ENCODE measurements at regions not wholly inside any gene's neighbourhood (a gene's known extent, or its start where the extent isn't known, plus 50 kb on each side); places are given as distances from the start of the nearest gene placed in this dataset.

DNA sequence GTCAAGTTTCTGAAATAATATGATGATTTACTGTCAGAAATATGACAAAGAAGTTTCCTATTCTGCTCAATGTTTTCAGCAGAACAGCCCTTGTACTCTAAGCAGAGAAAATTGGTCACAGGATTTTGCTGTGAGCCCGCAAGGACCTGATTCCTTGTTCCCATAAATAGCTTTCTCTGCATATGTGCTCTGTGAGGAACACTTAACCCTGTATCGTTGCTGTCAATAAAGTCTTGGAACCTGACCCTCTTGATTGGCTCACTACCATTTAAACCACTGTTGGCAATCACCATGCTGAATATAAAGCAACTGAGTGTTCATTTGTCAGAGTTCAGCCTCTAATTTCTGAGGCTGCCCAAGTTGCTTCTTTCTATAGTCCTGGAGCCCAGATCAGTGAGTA lies 158.2 kb upstream of the NOCT start:
- ATAC-seq (no peak), DNase-seq (no peak)
- peaks cover 28% of the 10 kb centered on the region for H3K27me3 Mint-ChIP-seq
- no peaks in the 10 kb centered on the region for H3K36me3 Mint-ChIP-seq (ENCODE audit: low read depth)
- peaks cover 6% of the 10 kb centered on the region for H3K4me1 Mint-ChIP-seq
- H3K27ac Mint-ChIP-seq, result no peak overlapping the region
- H3K9me3 ChIP-seq (ENCODE audit: control insufficient read depth, low read length, poor library complexity, severe bottlenecking), result no peaks in the 10 kb centered on the region
- H3K4me3 Mint-ChIP-seq, result no peak overlapping the region

DNA sequence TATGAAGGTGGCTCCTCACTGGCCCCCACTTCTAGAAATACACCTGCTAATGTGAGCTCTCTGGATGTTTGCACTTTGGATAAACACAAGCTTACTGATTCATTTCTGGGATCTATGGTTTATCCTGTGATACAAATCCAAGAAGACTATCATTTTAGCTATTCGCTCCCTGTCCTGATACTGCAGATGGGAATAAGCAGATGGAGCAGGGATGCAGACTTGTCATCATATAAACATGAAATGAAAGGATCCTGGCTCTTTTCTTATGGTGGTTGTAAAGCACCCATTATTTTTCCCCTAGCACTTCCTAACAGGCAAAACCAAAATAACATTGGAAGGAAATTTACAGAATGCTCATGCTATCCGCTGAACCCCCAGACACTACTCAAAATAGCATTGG lies 162.9 kb upstream of the NOCT start:
- DNase-seq (no peak), ATAC-seq (no peak)
- Mint-ChIP-seq H3K27me3 (peaks cover 24% of the 10 kb centered on the region), H3K4me1 (peaks cover 5% of the 10 kb centered on the region), H3K27ac (no peak overlapping the region), H3K36me3 (ENCODE audit: low read depth) (no peaks in the 10 kb centered on the region), H3K4me3 (no peak overlapping the region)
- H3K9me3 ChIP-seq (ENCODE audit: control insufficient read depth, low read length, poor library complexity, severe bottlenecking), result no peaks in the 10 kb centered on the region

DNA sequence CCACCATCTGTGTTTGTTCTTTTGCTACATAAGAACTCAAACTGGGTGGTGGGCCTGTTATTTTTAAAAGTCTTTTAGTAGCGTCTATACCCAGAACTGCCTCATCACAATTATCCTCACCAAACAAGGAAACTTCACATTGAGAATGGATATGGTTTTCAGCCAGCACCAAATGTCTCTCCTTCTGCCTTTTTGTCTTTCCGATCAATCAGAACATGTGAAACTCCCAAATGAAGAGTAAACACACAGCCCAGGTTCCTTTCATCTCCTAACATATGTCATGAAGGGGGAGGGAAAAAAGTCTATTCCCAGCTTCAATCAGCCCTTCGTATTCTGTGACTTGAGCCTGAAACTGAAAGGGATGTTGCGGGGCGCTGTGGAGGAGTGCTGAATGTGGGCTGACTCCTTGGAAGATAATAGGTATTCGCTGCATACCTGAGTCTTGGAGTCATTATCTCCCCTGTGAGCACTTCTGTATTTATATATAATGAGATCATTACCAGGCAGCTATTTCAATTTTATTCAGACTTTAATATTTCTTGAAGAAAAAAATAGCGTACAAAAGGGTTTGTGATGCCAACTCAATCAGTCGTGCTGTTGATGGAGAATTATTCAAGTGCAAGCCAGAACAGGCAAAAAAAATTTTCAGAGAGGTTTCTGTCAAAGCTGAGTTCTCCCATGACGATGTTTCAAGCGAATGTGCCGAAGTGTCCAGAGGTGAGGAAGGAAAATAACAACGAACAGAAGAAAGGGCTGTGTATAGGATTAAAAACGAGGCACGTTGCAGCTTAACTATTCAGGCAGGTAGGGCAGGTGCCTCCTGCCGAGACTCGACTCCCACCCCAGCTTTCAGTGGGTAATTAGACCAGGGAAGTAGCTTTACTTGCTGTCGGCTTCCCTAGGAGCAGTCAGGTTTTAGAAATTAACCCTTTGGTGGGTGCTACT lies 163.9 kb upstream of the NOCT start:
- H3K36me3 Mint-ChIP-seq (ENCODE audit: low read depth), result no peaks in the 10 kb centered on the region
- H3K4me1 Mint-ChIP-seq, result peaks cover 5% of the 10 kb centered on the region
- no peak overlapping the region for H3K4me3 Mint-ChIP-seq
- peaks cover 21% of the 10 kb centered on the region for H3K27me3 Mint-ChIP-seq
- DNase-seq (no peak), ATAC-seq (no peak)
- H3K9me3 ChIP-seq (ENCODE audit: control insufficient read depth, low read length, poor library complexity, severe bottlenecking), result no peaks in the 10 kb centered on the region
- peak overlapping the region; percentile 19 for H3K27ac Mint-ChIP-seq

DNA sequence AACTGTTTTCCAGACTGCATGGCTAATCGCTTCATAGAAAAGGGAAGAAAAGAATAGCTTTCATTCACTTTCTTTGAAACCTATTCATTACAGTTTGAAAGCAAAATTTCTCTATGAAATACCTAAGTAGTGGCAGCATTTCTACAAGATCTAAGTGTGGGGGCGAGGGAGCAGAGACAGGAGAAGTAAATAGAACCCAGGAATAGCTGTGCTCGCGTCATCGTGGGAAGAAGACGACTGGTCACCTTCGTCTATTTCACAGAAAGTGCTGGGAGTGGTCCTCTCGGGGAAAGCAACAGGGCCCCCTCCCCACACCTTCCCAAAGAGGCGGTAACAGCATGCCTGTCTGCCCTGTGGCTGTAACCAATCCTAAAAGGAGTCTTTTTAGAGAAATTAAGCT lies 169.9 kb upstream of the NOCT start:
- Mint-ChIP-seq H3K27me3 (peaks cover 50% of the 10 kb centered on the region), H3K4me1 (no peaks in the 10 kb centered on the region), H3K27ac (no peak overlapping the region), H3K36me3 (ENCODE audit: low read depth) (no peaks in the 10 kb centered on the region), H3K4me3 (no peak overlapping the region)
- no peak for ATAC-seq
- DNase-seq, result no peak
- H3K9me3 ChIP-seq (ENCODE audit: control insufficient read depth, low read length, poor library complexity, severe bottlenecking), result no peaks in the 10 kb centered on the region

DNA sequence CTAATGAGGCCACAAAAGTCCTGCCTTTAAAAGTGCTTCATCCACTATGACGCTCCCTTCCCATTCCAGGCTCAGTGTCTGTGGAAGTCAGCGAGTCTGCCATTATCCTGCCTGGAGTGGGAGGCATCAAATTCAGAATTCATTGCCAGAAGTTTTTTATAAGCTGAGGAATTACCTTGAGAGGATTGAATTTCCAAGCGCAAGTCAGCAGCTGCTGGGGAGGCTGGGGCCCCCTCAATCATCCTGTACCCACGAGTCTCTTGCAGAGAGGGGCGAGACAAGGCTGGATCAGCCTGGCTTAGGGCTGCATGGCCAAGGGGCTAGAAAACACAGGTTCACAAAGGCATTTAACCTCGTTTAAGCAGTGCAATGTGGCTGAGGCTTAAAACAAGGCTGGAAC lies 170.5 kb upstream of the NOCT start:
- peaks cover 56% of the 10 kb centered on the region for H3K27me3 Mint-ChIP-seq
- no peak overlapping the region for H3K4me3 Mint-ChIP-seq
- H3K27ac Mint-ChIP-seq, result no peak overlapping the region
- no peaks in the 10 kb centered on the region for H3K4me1 Mint-ChIP-seq
- no peak for DNase-seq
- ATAC-seq, result no peak
- no peaks in the 10 kb centered on the region for H3K36me3 Mint-ChIP-seq (ENCODE audit: low read depth)
- no peaks in the 10 kb centered on the region for H3K9me3 ChIP-seq (ENCODE audit: control insufficient read depth, low read length, poor library complexity, severe bottlenecking)

DNA sequence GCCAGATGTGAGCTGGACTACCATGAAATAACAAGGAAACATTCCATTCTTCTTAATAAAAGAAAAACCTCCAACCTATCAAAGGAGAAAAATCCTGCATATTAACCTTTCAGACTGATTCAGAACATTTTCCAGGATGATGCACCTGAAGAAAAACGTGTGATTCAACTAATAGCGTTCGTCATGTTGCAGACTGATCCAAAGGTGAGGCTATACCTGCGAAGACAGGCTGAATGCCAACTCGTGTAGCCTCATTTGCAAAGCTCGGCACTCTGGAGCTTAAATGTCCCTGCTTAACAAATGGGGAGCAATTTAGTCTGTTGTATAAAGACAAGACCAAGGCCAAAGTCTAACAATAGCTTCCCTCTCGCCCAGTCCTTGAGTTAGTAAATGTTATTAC lies 172.0 kb upstream of the NOCT start:
- no peak for DNase-seq
- H3K4me3 Mint-ChIP-seq, result no peak overlapping the region
- ATAC-seq, result no peak
- no peaks in the 10 kb centered on the region for H3K9me3 ChIP-seq (ENCODE audit: control insufficient read depth, low read length, poor library complexity, severe bottlenecking)
- no peaks in the 10 kb centered on the region for H3K4me1 Mint-ChIP-seq
- H3K27me3 Mint-ChIP-seq, result peaks cover 56% of the 10 kb centered on the region
- H3K27ac Mint-ChIP-seq, result no peak overlapping the region
- H3K36me3 Mint-ChIP-seq (ENCODE audit: low read depth), result no peaks in the 10 kb centered on the region

DNA sequence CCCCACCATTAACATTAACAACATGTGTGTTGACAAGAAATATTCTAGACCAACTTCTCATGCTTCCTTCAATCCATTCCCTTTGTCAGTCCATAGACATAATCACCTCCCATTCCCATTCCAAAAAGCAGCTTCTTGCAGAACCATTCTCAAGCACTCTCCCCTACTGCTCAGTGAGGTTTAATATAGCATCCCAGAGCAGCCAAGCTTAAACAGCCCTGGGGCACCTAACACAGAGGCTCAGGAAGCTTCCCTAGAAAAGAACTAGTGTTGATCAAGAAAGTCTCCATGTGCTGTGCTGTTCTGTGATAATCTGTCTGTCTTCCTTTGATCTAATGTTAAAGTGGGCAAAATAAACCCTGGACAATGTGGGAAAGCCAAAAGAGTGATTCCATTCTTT lies 174.2 kb upstream of the NOCT start:
- Mint-ChIP-seq H3K4me1 (no peaks in the 10 kb centered on the region), H3K4me3 (no peak overlapping the region), H3K36me3 (ENCODE audit: low read depth) (no peaks in the 10 kb centered on the region), H3K27me3 (peaks cover 63% of the 10 kb centered on the region), H3K27ac (no peak overlapping the region)
- DNase-seq (no peak), ATAC-seq (no peak)
- H3K9me3 ChIP-seq (ENCODE audit: control insufficient read depth, low read length, poor library complexity, severe bottlenecking), result no peaks in the 10 kb centered on the region

DNA sequence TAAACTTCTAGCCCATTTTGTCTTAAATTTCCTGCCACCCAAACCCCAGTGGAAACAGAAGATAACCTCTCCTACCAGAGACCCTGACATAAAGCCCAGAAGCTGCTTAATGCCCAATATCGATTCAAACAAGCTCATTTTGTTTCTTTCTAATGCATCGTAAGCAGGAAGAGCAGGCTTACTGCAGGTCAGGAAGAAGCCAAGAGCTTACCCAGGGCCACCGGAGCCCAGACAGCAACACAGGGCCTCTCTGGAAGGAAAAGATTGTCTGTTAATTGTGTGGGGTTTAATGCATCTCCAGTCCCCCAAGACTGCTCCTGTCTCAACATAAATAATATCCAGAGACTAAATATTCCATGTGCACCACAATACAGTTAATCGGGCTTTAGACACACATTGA lies 177.3 kb upstream of the NOCT start:
- H3K4me3 Mint-ChIP-seq, result no peak overlapping the region
- H3K27ac Mint-ChIP-seq, result no peak overlapping the region
- DNase-seq (no peak), ATAC-seq (no peak)
- peaks cover 50% of the 10 kb centered on the region for H3K27me3 Mint-ChIP-seq
- no peaks in the 10 kb centered on the region for H3K36me3 Mint-ChIP-seq (ENCODE audit: low read depth)
- no peaks in the 10 kb centered on the region for H3K4me1 Mint-ChIP-seq
- no peaks in the 10 kb centered on the region for H3K9me3 ChIP-seq (ENCODE audit: control insufficient read depth, low read length, poor library complexity, severe bottlenecking)

DNA sequence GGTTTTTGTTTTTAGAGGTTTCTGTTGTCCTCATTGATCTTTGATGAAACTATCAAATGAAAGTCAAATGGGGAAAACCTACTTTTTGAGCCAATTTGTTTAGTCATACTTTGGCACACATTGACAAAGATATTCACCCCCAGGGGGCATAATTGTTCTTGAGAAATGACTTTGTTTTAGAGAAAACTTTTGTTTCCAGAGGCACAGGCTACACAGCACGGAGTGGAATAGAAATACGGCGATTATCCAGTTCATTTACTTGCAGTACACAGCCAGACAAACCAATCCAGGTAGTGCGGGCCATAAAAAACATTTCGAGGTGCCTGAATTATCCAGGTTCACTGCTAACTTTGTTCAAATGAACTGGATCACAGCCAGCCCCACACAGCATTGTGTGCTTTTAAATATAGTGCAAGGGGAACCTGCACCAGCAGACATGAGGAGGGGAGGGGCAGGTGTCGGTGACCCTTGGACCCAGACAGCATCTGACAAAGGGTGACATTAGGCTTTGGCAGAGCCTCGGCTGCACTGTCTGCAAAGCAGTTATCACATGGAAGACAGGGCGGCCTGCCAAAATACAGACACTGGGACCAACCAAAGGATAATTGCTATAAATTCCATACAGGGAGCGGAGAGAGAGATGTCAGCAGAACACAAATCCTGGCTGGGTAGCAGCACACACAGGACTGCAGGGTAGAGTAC lies 179.6 kb upstream of the NOCT start:
- DNase-seq (no peak), ATAC-seq (no peak)
- Mint-ChIP-seq H3K27me3 (peaks cover 32% of the 10 kb centered on the region), H3K27ac (no peak overlapping the region), H3K36me3 (ENCODE audit: low read depth) (no peaks in the 10 kb centered on the region), H3K4me1 (no peaks in the 10 kb centered on the region), H3K4me3 (no peak overlapping the region)
- H3K9me3 ChIP-seq (ENCODE audit: control insufficient read depth, low read length, poor library complexity, severe bottlenecking), result no peaks in the 10 kb centered on the region

DNA sequence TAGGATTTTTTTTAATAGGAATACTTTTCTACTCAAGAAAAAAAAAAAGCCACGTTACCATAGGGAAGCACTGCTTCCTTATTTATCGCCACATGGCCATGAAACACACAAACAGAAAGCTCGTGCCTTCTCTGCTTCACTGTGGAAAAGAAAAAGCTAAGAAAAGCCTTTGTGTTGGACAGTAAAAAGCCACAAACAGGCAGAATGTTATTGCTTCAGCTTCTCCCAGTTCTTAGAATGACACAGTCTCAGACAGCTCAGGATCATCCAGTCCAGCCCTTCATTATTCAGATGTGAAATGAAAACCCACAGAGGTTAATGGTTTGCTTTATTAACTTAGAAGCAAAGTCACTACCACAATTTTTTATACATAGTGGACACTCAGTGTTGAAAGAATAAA lies 181.6 kb upstream of the NOCT start:
- no peaks in the 10 kb centered on the region for H3K4me1 Mint-ChIP-seq
- no peaks in the 10 kb centered on the region for H3K9me3 ChIP-seq (ENCODE audit: control insufficient read depth, low read length, poor library complexity, severe bottlenecking)
- H3K36me3 Mint-ChIP-seq (ENCODE audit: low read depth), result no peaks in the 10 kb centered on the region
- H3K27me3 Mint-ChIP-seq, result peaks cover 23% of the 10 kb centered on the region
- H3K4me3 Mint-ChIP-seq, result no peak overlapping the region
- ATAC-seq (no peak), DNase-seq (no peak)
- H3K27ac Mint-ChIP-seq, result no peak overlapping the region

DNA sequence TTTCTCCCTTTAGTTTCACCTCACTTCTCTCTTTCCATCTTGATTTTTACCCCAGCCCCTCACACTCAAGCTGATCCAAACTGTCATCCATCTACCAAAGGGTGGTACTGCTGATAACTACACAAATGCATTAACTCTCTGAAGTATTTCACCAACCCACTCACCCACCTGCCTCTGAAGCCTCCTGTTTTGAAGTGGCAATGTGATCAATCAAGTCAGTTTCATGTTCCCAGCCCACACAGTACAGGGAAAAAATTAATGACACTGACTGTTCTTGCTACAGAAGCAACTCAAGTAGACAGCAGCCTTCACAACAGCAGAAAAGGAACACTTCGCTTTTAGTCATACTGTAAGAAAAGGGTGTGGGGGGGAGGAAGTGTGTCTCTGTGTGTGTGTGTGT lies 183.0 kb upstream of the NOCT start:
- H3K9me3 ChIP-seq (ENCODE audit: control insufficient read depth, low read length, poor library complexity, severe bottlenecking), result no peaks in the 10 kb centered on the region

DNA sequence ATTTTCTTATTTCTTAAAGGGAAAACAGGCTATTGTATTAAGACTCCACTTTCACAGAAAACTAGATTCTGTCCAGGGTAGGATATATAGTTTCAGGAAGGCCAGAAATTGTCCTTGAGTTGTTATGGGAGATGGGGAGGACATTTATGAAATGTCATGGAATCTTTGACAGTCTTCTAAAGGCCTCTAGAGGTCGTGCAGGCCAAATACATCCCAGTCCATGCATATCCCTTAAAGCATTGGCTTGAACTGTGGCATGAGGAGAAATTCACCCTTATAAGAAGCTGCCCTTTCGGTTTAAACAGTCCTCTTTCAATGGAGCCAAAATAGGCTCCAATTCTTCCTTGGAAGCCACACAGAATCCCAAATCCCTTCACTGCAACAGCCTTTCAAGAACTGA lies 183.6 kb upstream of the NOCT start:
- no peaks in the 10 kb centered on the region for H3K9me3 ChIP-seq (ENCODE audit: control insufficient read depth, low read length, poor library complexity, severe bottlenecking)
- no peak overlapping the region for H3K4me3 Mint-ChIP-seq
- H3K27ac Mint-ChIP-seq, result no peak overlapping the region
- no peaks in the 10 kb centered on the region for H3K4me1 Mint-ChIP-seq
- DNase-seq, result no peak
- H3K36me3 Mint-ChIP-seq (ENCODE audit: low read depth), result no peaks in the 10 kb centered on the region
- H3K27me3 Mint-ChIP-seq, result peaks cover 21% of the 10 kb centered on the region
- ATAC-seq, result no peak

More for the DNA sequence above, 183.0 kb upstream of the NOCT start:
- no peak overlapping the region for H3K27ac Mint-ChIP-seq
- no peaks in the 10 kb centered on the region for H3K4me1 Mint-ChIP-seq
- H3K4me3 Mint-ChIP-seq, result no peak overlapping the region
- H3K36me3 Mint-ChIP-seq (ENCODE audit: low read depth), result no peaks in the 10 kb centered on the region
- ATAC-seq (no peak), DNase-seq (no peak)
- peaks cover 24% of the 10 kb centered on the region for H3K27me3 Mint-ChIP-seq

DNA sequence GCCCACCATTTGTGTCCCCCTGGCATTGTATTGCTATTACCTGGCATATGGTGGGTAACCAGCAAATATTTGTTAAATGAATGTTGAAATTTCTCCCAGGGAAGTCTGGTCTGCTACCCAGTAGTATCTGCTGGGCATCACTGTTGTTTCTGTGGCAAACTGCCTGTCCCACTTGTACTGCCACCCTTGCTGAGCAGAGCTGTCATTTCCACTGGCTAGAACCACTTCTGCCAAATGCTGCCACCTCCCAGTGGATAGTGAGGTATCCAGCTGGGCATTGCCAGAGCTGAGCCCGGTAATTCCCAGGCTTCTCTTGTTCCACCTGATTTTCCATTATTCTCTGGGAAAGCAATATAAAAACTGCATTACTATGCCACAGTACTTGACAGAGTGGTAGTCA lies 186.7 kb upstream of the NOCT start:
- no peak overlapping the region for H3K27ac Mint-ChIP-seq
- H3K27me3 Mint-ChIP-seq, result peaks cover 16% of the 10 kb centered on the region
- no peaks in the 10 kb centered on the region for H3K9me3 ChIP-seq (ENCODE audit: control insufficient read depth, low read length, poor library complexity, severe bottlenecking)
- DNase-seq (no peak), ATAC-seq (no peak)
- no peak overlapping the region for H3K4me3 Mint-ChIP-seq
- H3K36me3 Mint-ChIP-seq (ENCODE audit: low read depth), result no peaks in the 10 kb centered on the region
- H3K4me1 Mint-ChIP-seq, result no peaks in the 10 kb centered on the region

DNA sequence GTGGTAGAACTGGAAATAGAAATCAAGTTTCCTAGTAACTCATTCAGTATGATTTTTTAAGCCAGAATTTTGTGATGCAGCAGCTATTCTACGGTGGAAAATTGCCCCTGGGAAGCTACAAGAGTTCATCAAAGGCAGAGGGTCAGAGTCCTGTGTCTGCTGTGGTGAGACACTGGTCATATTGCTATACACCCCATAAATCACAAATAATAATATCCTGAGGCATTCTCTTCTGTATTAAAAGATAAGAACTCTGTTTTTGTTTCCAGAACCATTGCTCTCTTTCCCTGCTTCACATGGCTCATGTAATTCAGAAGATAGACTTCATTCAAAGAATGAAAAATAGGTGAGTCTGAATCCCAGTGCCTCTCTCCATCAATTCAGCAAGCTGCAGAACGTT lies 188.8 kb upstream of the NOCT start:
- Mint-ChIP-seq H3K4me3 (no peak overlapping the region), H3K36me3 (ENCODE audit: low read depth) (no peaks in the 10 kb centered on the region), H3K27me3 (peaks cover 20% of the 10 kb centered on the region), H3K4me1 (no peaks in the 10 kb centered on the region), H3K27ac (no peak overlapping the region)
- no peaks in the 10 kb centered on the region for H3K9me3 ChIP-seq (ENCODE audit: control insufficient read depth, low read length, poor library complexity, severe bottlenecking)
- DNase-seq (no peak), ATAC-seq (no peak)
